Body of pancreas (tissue), 4 donors: ENCODE measurements at regions not wholly inside any gene's neighbourhood (a gene's known extent, or its start where the extent isn't known, plus 50 kb on each side); places are given as distances from the start of the nearest gene placed in this dataset.

ENCODE experiments used
- CTCF ChIP-seq, 7 experiments: fragments of 450-650 bp in 4 of 7; fragments of 200-600 bp in 3 of 7; sonication (generic) in 3 of 7; IDR thresholded peaks; one replicate each; pipeline ENCODE4 v1.5.1; 2016 to 2019; ENCODE audit warnings: antibody characterized with exemption in 7 of 7
- POLR2A ChIP-seq, 3 donors: fragments of 450-650 bp; IDR thresholded peaks; one replicate each; pipeline ENCODE4 v1.6.1; 2016; ENCODE audit warnings: antibody characterized with exemption in 3 of 3, mild to moderate bottlenecking in 2 of 3

GRCh38 chr5:118651002-118651401, 337.3 kb downstream of the DTWD2 start:
- no peak for TF ChIP-seq CTCF (IDR thresholded peaks at IDR 0.05)
- TF ChIP-seq POLR2A (IDR thresholded peaks at IDR 0.05), result no peak
